ENCODE measurements at regions not wholly inside any gene's neighbourhood (a gene's known extent, or its start where the extent isn't known, plus 50 kb on each side); places are given as distances from the start of the nearest gene placed in this dataset.

GRCh38 chr1:228920831-228921230 is 185.6 kb downstream of the RHOU start:
- TF ChIP-seq, protein P1, sequence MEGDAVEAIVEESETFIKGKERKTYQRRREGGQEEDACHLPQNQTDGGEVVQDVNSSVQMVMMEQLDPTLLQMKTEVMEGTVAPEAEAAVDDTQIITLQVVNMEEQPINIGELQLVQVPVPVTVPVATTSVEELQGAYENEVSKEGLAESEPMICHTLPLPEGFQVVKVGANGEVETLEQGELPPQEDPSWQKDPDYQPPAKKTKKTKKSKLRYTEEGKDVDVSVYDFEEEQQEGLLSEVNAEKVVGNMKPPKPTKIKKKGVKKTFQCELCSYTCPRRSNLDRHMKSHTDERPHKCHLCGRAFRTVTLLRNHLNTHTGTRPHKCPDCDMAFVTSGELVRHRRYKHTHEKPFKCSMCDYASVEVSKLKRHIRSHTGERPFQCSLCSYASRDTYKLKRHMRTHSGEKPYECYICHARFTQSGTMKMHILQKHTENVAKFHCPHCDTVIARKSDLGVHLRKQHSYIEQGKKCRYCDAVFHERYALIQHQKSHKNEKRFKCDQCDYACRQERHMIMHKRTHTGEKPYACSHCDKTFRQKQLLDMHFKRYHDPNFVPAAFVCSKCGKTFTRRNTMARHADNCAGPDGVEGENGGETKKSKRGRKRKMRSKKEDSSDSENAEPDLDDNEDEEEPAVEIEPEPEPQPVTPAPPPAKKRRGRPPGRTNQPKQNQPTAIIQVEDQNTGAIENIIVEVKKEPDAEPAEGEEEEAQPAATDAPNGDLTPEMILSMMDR (IDR thresholded peaks at IDR 0.05; ENCODE audit: poor library complexity) = no peak
- TF ChIP-seq EZH2 (IDR thresholded peaks at IDR 0.05; ENCODE audit: borderline replicate concordance) (no peak), EZH2phosphoT487 (IDR thresholded peaks at IDR 0.05; ENCODE audit: low read depth, severe bottlenecking, unreplicated experiment) (no peak)

Data from hepatocyte (in vitro differentiated cells).